H9 (cell line): ENCODE measurements at regions not wholly inside any gene's neighbourhood (a gene's known extent, or its start where the extent isn't known, plus 50 kb on each side); places are given as distances from the start of the nearest gene placed in this dataset.

ENCODE experiments used
- DNase-seq: peaks from one replicate; pipeline ENCODE4 v3.0.0-alpha.2; 2017
- H2AFZ ChIP-seq: one replicate; pipeline ENCODE4 v1.6.1; 2013; ENCODE audit warnings: mild to moderate bottlenecking, low read length, control low read depth, moderate library complexity
- H2AK5ac ChIP-seq: 2 replicates; pipeline ENCODE4 v1.6.1; 2013; ENCODE audit warnings: low read length, control low read depth, mixed read lengths; ENCODE audit not compliant: insufficient read length
- H2BK120ac ChIP-seq: one replicate; pipeline ENCODE4 v1.6.1; 2013; ENCODE audit warnings: low read depth, mild to moderate bottlenecking, low read length, control low read depth, inconsistent platforms; ENCODE audit not compliant: poor library complexity, severe bottlenecking
- H2BK12ac ChIP-seq: 2 replicates; pipeline ENCODE4 v1.6.1; 2013; ENCODE audit warnings: low read length, control low read depth, mixed read lengths, low read depth; ENCODE audit not compliant: insufficient read length
- H2BK15ac ChIP-seq: 2 replicates; pipeline ENCODE4 v1.6.1; 2013; ENCODE audit warnings: low read depth, low read length, control low read depth
- H2BK20ac ChIP-seq: one replicate; pipeline ENCODE4 v1.6.1; 2013; ENCODE audit warnings: low read depth, mild to moderate bottlenecking, low read length, control low read depth, inconsistent platforms; ENCODE audit not compliant: poor library complexity, severe bottlenecking
- H2BK5ac ChIP-seq: 2 replicates; pipeline ENCODE4 v1.6.1; 2013; ENCODE audit warnings: low read length, control low read depth, mixed read lengths; ENCODE audit not compliant: insufficient read length
- H3K14ac ChIP-seq: 2 replicates; pipeline ENCODE4 v1.6.1; 2013; ENCODE audit warnings: low read length, control low read depth; ENCODE audit not compliant: insufficient read depth
- H3K18ac ChIP-seq: 2 replicates; pipeline ENCODE4 v1.6.1; 2013; ENCODE audit warnings: low read depth, mild to moderate bottlenecking, mixed read lengths, low read length, control low read depth; ENCODE audit not compliant: insufficient read length
- H3K23ac ChIP-seq: 2 replicates; pipeline ENCODE4 v1.6.1; 2013; ENCODE audit warnings: low read length, control low read depth, mixed read lengths, low read depth; ENCODE audit not compliant: insufficient read length
- H3K23me2 ChIP-seq: 2 replicates; pipeline ENCODE4 v1.6.1; 2013; ENCODE audit warnings: low read depth, mild to moderate bottlenecking, mixed read lengths, low read length, control low read depth; ENCODE audit not compliant: insufficient read length, poor library complexity, severe bottlenecking
- H3K27ac ChIP-seq: 2 replicates; pipeline ENCODE4 v1.5.1; 2013; ENCODE audit warnings: low read length, control low read depth, mixed read lengths, low read depth; ENCODE audit not compliant: insufficient read length
- H3K27me3 ChIP-seq: 2 replicates; pipeline ENCODE4 v1.6.1; 2013; ENCODE audit warnings: low read length, control low read depth, inconsistent platforms; ENCODE audit not compliant: insufficient read depth
- H3K4ac ChIP-seq: 2 replicates; pipeline ENCODE4 v1.6.1; 2013; ENCODE audit warnings: low read depth, mild to moderate bottlenecking, control low read depth, inconsistent platforms, low read length, moderate library complexity
- H3K4me1 ChIP-seq: 2 replicates; pipeline ENCODE4 v1.6.1; 2013; ENCODE audit warnings: low read length, control low read depth, inconsistent platforms; ENCODE audit not compliant: insufficient read depth
- H3K4me2 ChIP-seq: 2 replicates; pipeline ENCODE4 v1.6.1; 2013; ENCODE audit warnings: low read length, control low read depth, mixed read lengths; ENCODE audit not compliant: insufficient read length, insufficient read depth
- H3K56ac ChIP-seq: 2 replicates; pipeline ENCODE4 v1.6.1; 2013; ENCODE audit warnings: low read depth, mild to moderate bottlenecking, mixed read lengths, low read length, control low read depth; ENCODE audit not compliant: insufficient read length
- H3K79me1 ChIP-seq: 2 replicates; pipeline ENCODE4 v1.6.1; 2013; ENCODE audit warnings: low read depth, mild to moderate bottlenecking, moderate library complexity, low read length, control low read depth, inconsistent platforms; ENCODE audit not compliant: insufficient read depth, poor library complexity, severe bottlenecking
- H3K79me2 ChIP-seq: 2 replicates; pipeline ENCODE4 v1.6.1; 2013; ENCODE audit warnings: low read length, control low read depth, inconsistent platforms; ENCODE audit not compliant: insufficient read depth
- H3K9ac ChIP-seq: 2 replicates; pipeline ENCODE4 v1.6.1; 2013; ENCODE audit warnings: low read length, control low read depth, mixed read lengths; ENCODE audit not compliant: insufficient read length; ENCODE audit errors: extremely low read depth
- H3K9me3 ChIP-seq: one replicate; pipeline ENCODE4 v1.6.1; 2013; ENCODE audit warnings: low read depth, low read length, inconsistent platforms; ENCODE audit not compliant: control insufficient read depth
- H3T11ph ChIP-seq: one replicate; pipeline ENCODE4 v1.6.1; 2013; ENCODE audit warnings: mild to moderate bottlenecking, low read length, control low read depth, inconsistent platforms
- H4K20me1 ChIP-seq: one replicate; pipeline ENCODE4 v1.6.1; 2013; ENCODE audit not compliant: control insufficient read depth, insufficient read length, insufficient read depth
- H4K5ac ChIP-seq: 2 replicates; pipeline ENCODE4 v1.6.1; 2013; ENCODE audit warnings: low read depth, mild to moderate bottlenecking, mixed read lengths, low read length, control low read depth; ENCODE audit not compliant: insufficient read length
- H4K8ac ChIP-seq: replicated peaks from 2 replicates; pipeline ENCODE4 v1.6.1; 2013; ENCODE audit warnings: low read length, control low read depth, mixed read lengths, low read depth; ENCODE audit not compliant: insufficient read length
- H4K91ac ChIP-seq: 2 replicates; pipeline ENCODE4 v1.6.1; 2013; ENCODE audit warnings: low read depth, mild to moderate bottlenecking, moderate library complexity, mixed read lengths, low read length, control low read depth; ENCODE audit not compliant: insufficient read length
- H3K27ac Mint-ChIP-seq, 3 experiments: 2 replicates in 2 of 3; 3 replicates in 1 of 3; pipeline ENCODE4 v1.8.0; 2020 to 2021; ENCODE audit warnings: mixed read lengths in 3 of 3, mild to moderate bottlenecking in 1 of 3, moderate library complexity in 1 of 3
- H3K27me3 Mint-ChIP-seq: 2 replicates; pipeline ENCODE4 v1.8.0; 2021; ENCODE audit warnings: low read depth, mild to moderate bottlenecking, moderate library complexity, mixed read lengths
- H3K36me3 Mint-ChIP-seq, 3 experiments: 2 replicates in 2 of 3; 3 replicates in 1 of 3; pipeline ENCODE4 v1.8.0; 2020 to 2021; ENCODE audit warnings: low read depth in 3 of 3, mixed read lengths in 3 of 3; ENCODE audit not compliant: insufficient read depth in 1 of 3
- H3K4me1 Mint-ChIP-seq, 2 experiments: 2 replicates each; pipeline ENCODE4 v1.8.0; 2020; ENCODE audit warnings: mixed read lengths in 2 of 2
- H3K4me3 Mint-ChIP-seq, 2 experiments: 2 replicates in 1 of 2; 3 replicates in 1 of 2; pipeline ENCODE4 v1.8.0; 2020 to 2021; ENCODE audit warnings: mild to moderate bottlenecking in 2 of 2, mixed read lengths in 2 of 2, moderate library complexity in 1 of 2
- H3K9me3 Mint-ChIP-seq, 2 experiments: 2 replicates in 1 of 2; 3 replicates in 1 of 2; pipeline ENCODE4 v1.8.0; 2020; ENCODE audit warnings: mild to moderate bottlenecking in 2 of 2, mixed read lengths in 2 of 2, moderate library complexity in 1 of 2
- WGBS: extraction: QIAGEN DNeasy Blood & Tissue Kit; methylation state at CpG from one replicate; pipeline ENCODE4 v1.1.7; 2013; ENCODE audit warnings: missing lambda C conversion rate, low lambda C conversion rate, mixed read lengths; ENCODE audit not compliant: insufficient read length; ENCODE audit errors: extremely low coverage; 5-methylcytosine and 5-hydroxymethylcytosine counted together
- TF ChIP-seq, protein P1 (sequence below): fragments of 200-600 bp; sonication (generic); conservative IDR thresholded peaks from 3 replicates; pipeline ENCODE4 v1.8.0; 2021; ENCODE audit warnings: antibody characterized with exemption, mild to moderate bottlenecking

DNA sequence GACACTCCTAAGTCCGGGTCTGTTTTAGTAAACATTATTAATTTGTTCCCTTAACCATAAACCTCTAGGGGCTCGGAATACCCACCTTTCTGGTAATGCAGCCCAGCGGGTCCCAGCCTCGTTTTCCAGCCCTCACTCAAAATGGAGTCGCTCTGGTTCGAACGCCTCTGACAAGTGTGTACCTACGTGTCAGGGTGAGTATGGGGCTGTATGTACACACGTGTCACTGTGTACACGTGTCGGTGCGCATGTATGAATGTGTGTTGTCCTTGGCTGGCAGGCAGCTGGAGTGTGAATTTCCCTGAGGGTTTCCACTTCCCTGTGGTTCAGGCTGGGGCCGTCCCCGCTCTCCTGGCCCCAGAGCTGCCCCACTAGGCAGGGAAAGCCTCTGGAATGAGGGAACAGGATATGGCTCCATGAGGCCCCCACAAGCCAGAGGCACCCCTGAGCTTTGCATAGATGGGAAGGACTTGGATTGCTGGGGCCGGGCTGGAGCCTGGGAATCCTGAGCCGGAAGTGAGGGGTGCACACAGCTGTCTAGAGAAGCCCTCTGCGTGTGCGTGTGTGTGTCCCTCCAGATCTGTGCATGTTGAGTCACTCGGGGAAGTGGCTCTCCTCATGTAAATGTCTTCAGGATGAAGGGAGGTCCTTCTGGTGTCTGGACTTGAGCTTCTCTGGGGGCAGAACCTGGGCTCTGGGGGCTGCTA, 160.8 kb upstream of the IER5L start:
- H3K4me2 ChIP-seq: no peak overlapping the region
- no peaks in the 10 kb centered on the region for H3K9me3 ChIP-seq
- H3K79me1 ChIP-seq: no peaks in the 10 kb centered on the region
- no peak overlapping the region for H4K91ac ChIP-seq
- H3K4me3 Mint-ChIP-seq: no peak overlapping the region
- no peak overlapping the region for H3K27ac ChIP-seq
- no peak overlapping the region for H2BK20ac ChIP-seq
- peaks cover 8% of the 10 kb centered on the region; the same call in 1 of the 2 replicates for H3K4me1 ChIP-seq
- no CpG with 5 or more reads among the region's 19 CpGs for WGBS
- no peak overlapping the region for H2BK12ac ChIP-seq
- no peaks in the 10 kb centered on the region for H4K20me1 ChIP-seq
- no peak overlapping the region for H3K27ac Mint-ChIP-seq
- no peak overlapping the region for H3T11ph ChIP-seq
- no peak for DNase-seq
- H3K79me2 ChIP-seq: no peaks in the 10 kb centered on the region
- H4K5ac ChIP-seq: no peak overlapping the region
- H3K56ac ChIP-seq: no peak overlapping the region
- peaks cover 3% of the 10 kb centered on the region for H3K23me2 ChIP-seq
- no peak overlapping the region; the same call in 1 of the 2 replicates for H3K14ac ChIP-seq
- no peak overlapping the region for H3K9ac ChIP-seq
- H2BK15ac ChIP-seq: no peak overlapping the region
- no peaks in the 10 kb centered on the region; the same call in 1 of the 2 replicates for H3K27me3 Mint-ChIP-seq
- H3K9me3 Mint-ChIP-seq: no peaks in the 10 kb centered on the region; a peak in 1 of 5 replicates
- H3K36me3 Mint-ChIP-seq: peaks cover 0 to 5% (median 0%) of the 10 kb centered on the region in 3 experiments; a peak in 1 of 7 replicates
- H3K27me3 ChIP-seq: no peaks in the 10 kb centered on the region
- peaks cover 22 to 25% of the 10 kb centered on the region in 2 experiments for H3K4me1 Mint-ChIP-seq
- no peak overlapping the region for H2BK120ac ChIP-seq
- H2BK5ac ChIP-seq: no peak overlapping the region
- H3K23ac ChIP-seq: no peak overlapping the region
- no peak overlapping the region for H2AK5ac ChIP-seq
- no peak overlapping the region for H3K4ac ChIP-seq
- H4K8ac ChIP-seq: no peak overlapping the region
- no peak overlapping the region for H2AFZ ChIP-seq
- TF ChIP-seq, protein P1, sequence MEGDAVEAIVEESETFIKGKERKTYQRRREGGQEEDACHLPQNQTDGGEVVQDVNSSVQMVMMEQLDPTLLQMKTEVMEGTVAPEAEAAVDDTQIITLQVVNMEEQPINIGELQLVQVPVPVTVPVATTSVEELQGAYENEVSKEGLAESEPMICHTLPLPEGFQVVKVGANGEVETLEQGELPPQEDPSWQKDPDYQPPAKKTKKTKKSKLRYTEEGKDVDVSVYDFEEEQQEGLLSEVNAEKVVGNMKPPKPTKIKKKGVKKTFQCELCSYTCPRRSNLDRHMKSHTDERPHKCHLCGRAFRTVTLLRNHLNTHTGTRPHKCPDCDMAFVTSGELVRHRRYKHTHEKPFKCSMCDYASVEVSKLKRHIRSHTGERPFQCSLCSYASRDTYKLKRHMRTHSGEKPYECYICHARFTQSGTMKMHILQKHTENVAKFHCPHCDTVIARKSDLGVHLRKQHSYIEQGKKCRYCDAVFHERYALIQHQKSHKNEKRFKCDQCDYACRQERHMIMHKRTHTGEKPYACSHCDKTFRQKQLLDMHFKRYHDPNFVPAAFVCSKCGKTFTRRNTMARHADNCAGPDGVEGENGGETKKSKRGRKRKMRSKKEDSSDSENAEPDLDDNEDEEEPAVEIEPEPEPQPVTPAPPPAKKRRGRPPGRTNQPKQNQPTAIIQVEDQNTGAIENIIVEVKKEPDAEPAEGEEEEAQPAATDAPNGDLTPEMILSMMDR: no peak
- H3K18ac ChIP-seq: no peak overlapping the region
